Activated CD8-positive, alpha-beta T cell treated with anti-CD3 and anti-CD28 coated beads for 36 hours (primary cell): ENCODE measurements at regions not wholly inside any gene's neighbourhood (a gene's known extent, or its start where the extent isn't known, plus 50 kb on each side); places are given as distances from the start of the nearest gene placed in this dataset.

Experiments
- ATAC-seq: fragments of 200-7000 bp; cut with Tn5 transposase; one replicate; pipeline ENCODE4 v1.10.0; 2021; ENCODE audit warnings: mild to moderate bottlenecking, moderate library complexity
- CTCF ChIA-PET: fragments of 350-600 bp; sonication (Branson Sonifier 250); formaldehyde crosslinking; loops from one replicate; lab custom pipeline; 2021; ENCODE audit warnings: antibody characterized with exemption; lab: Charles Lee
- POLR2A ChIA-PET: fragments of 350-600 bp; sonication (Branson Sonifier 250); formaldehyde crosslinking; loops from one replicate; lab custom pipeline; 2021; ENCODE audit warnings: antibody characterized with exemption; lab: Charles Lee
- DNase-seq: peaks from one replicate; pipeline ENCODE4 v3.0.0-alpha.2; 2020
- H3K27ac Mint-ChIP-seq: one replicate; pipeline ENCODE4 v1.8.0; 2021; ENCODE audit warnings: mild to moderate bottlenecking, mixed read lengths
- H3K27me3 Mint-ChIP-seq: one replicate; pipeline ENCODE4 v1.8.0; 2021; ENCODE audit warnings: mixed read lengths
- H3K36me3 Mint-ChIP-seq: one replicate; pipeline ENCODE4 v1.8.0; 2021; ENCODE audit warnings: low read depth, mixed read lengths
- H3K4me1 Mint-ChIP-seq: one replicate; pipeline ENCODE4 v1.8.0; 2021; ENCODE audit warnings: low read depth, mixed read lengths
- H3K4me3 Mint-ChIP-seq: one replicate; pipeline ENCODE4 v1.8.0; 2021; ENCODE audit warnings: mild to moderate bottlenecking, moderate library complexity, mixed read lengths
- H3K9me3 Mint-ChIP-seq: one replicate; pipeline ENCODE4 v1.8.0; 2021; ENCODE audit warnings: mixed read lengths
- CTCF ChIP-seq: fragments of 200-600 bp; IDR thresholded peaks from one replicate; pipeline ENCODE4 v1.8.0; 2022; ENCODE audit warnings: antibody characterized with exemption, mild to moderate bottlenecking
- intact Hi-C: fragments of 100-400 bp; cut with micrococcal nuclease; formaldehyde crosslinking; loops from one replicate; pipeline ENCODE4 v1.10.0; 2022

- ChIA-PET POLR2A (no interaction called here), CTCF (no interaction called here)
- H3K27me3 Mint-ChIP-seq = no peaks in the 10 kb centered on the region
- no peaks in the 10 kb centered on the region for H3K36me3 Mint-ChIP-seq
- TF ChIP-seq CTCF = no peak
- no peak overlapping the region for H3K4me3 Mint-ChIP-seq
- DNase-seq (no peak), ATAC-seq (no peak)
- no peak overlapping the region for H3K27ac Mint-ChIP-seq
- H3K4me1 Mint-ChIP-seq = no peaks in the 10 kb centered on the region
- H3K9me3 Mint-ChIP-seq = no peaks in the 10 kb centered on the region
- intact Hi-C loops = no loop called here
Observed at GRCh38 chr22:48001101-48001500, 1238.7 kb downstream of the TBC1D22A start.

- no peaks in the 10 kb centered on the region for H3K4me1 Mint-ChIP-seq
- H3K36me3 Mint-ChIP-seq = no peaks in the 10 kb centered on the region
- intact Hi-C loops = no loop called here
- no peak overlapping the region for H3K4me3 Mint-ChIP-seq
- no peaks in the 10 kb centered on the region for H3K27me3 Mint-ChIP-seq
- no peak for TF ChIP-seq CTCF
- no peak for ATAC-seq
- no peaks in the 10 kb centered on the region for H3K9me3 Mint-ChIP-seq
- no peak overlapping the region for H3K27ac Mint-ChIP-seq
- no peak for DNase-seq
- CTCF ChIA-PET = no interaction called here
- POLR2A ChIA-PET = interaction anchor here (0.6 kb wide), 1 partner anchor 493 kb away, joined by 4 read pairs; no protein-coding TSS in a partner anchor
Observed at GRCh38 chr22:47997612-47998011, 1235.2 kb downstream of the TBC1D22A start.

GRCh38 chr22:47997052-47997590, 1234.7 kb downstream of the TBC1D22A start:
- POLR2A ChIA-PET = interaction anchor here (0.6 kb wide), 1 partner anchor 494 kb away, joined by 4 read pairs; no protein-coding TSS in a partner anchor
- no peaks in the 10 kb centered on the region for H3K9me3 Mint-ChIP-seq

GRCh38 chr22:47996446-47996857, 1234.0 kb downstream of the TBC1D22A start:
- no peak for TF ChIP-seq CTCF
- intact Hi-C loops = no loop called here
- H3K27ac Mint-ChIP-seq = no peak overlapping the region
- H3K9me3 Mint-ChIP-seq = no peaks in the 10 kb centered on the region
- DNase-seq = no peak
- H3K27me3 Mint-ChIP-seq = peaks cover 2% of the 10 kb centered on the region
- no peaks in the 10 kb centered on the region for H3K4me1 Mint-ChIP-seq
- H3K36me3 Mint-ChIP-seq = no peaks in the 10 kb centered on the region
- H3K4me3 Mint-ChIP-seq = no peak overlapping the region
- CTCF ChIA-PET = no interaction called here
- POLR2A ChIA-PET = no interaction called here
- ATAC-seq = no peak

More at GRCh38 chr22:47997052-47997590, 1234.7 kb downstream of the TBC1D22A start:
- no peaks in the 10 kb centered on the region for H3K4me1 Mint-ChIP-seq
- DNase-seq = no peak
- no peak overlapping the region for H3K4me3 Mint-ChIP-seq
- CTCF ChIA-PET = no interaction called here
- no peaks in the 10 kb centered on the region for H3K27me3 Mint-ChIP-seq
- H3K27ac Mint-ChIP-seq = no peak overlapping the region
- no peak for ATAC-seq
- no peak for TF ChIP-seq CTCF
- intact Hi-C loops = no loop called here
- no peaks in the 10 kb centered on the region for H3K36me3 Mint-ChIP-seq

GRCh38 chr22:47995718-47996117, 1233.3 kb downstream of the TBC1D22A start:
- Mint-ChIP-seq H3K36me3 (no peaks in the 10 kb centered on the region), H3K4me1 (no peaks in the 10 kb centered on the region), H3K4me3 (no peak overlapping the region), H3K27ac (no peak overlapping the region), H3K27me3 (peaks cover 4% of the 10 kb centered on the region), H3K9me3 (no peaks in the 10 kb centered on the region)
- TF ChIP-seq CTCF = no peak
- ChIA-PET POLR2A (no interaction called here), CTCF (no interaction called here)
- intact Hi-C loops = no loop called here
- DNase-seq = no peak
- no peak for ATAC-seq
